GM12801 (cell line): ENCODE measurements at regions not wholly inside any gene's neighbourhood (a gene's known extent, or its start where the extent isn't known, plus 50 kb on each side); places are given as distances from the start of the nearest gene placed in this dataset.

Experiments
- CTCF ChIP-seq: IDR thresholded peaks from one replicate; pipeline ENCODE4 v1.5.1; 2011; ENCODE audit warnings: control low read depth; ENCODE audit not compliant: insufficient read length; ENCODE audit errors: extremely low read depth

DNA sequence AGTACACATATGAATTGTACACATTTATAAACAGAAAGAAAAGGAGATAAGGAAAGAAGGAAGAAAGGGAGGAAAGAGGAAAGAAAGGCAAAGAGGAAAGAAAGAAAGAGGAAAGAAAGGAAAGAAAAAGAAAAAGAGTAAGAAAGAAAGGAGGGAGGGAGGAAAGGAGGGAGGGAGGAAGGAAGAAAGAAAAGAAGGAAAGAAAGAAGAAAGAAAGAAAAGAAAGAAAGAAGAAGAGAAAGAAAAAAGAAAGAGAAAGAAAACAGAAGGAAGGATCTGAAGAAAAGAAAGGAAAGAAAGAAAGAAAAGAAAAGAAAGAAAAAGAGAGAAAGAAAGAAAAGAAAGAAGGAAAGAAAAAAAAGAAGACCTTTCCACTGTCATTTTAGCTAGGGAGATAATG lies 571.4 kb upstream of the SALL1 start:
- TF ChIP-seq CTCF, result no peak

DNA sequence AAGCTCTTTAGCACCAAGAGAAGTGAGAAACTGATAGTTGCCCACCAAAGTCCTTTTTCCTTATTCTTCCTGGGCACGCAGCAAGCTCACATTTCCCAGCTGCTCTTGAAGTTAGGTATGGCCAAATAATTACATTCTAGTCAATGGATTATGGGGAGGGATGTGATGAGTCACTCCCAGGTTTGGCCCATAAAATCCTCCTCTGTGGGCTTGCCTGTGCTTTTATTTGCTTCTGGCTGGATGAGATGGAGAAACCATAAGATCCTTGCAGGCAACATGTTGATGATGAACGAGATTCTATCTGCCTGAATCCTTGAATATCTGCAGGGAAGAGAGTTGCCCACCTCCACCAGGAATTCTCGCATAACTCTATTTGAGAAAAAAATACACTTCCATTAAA lies 568.3 kb upstream of the SALL1 start:
- no peak for TF ChIP-seq CTCF

- no peak for TF ChIP-seq CTCF
Measured at GRCh38 chr16:51716195-51716594, 565.1 kb upstream of the SALL1 start.

- TF ChIP-seq CTCF, result no peak
Measured at GRCh38 chr16:51713502-51713901, 562.4 kb upstream of the SALL1 start.

DNA sequence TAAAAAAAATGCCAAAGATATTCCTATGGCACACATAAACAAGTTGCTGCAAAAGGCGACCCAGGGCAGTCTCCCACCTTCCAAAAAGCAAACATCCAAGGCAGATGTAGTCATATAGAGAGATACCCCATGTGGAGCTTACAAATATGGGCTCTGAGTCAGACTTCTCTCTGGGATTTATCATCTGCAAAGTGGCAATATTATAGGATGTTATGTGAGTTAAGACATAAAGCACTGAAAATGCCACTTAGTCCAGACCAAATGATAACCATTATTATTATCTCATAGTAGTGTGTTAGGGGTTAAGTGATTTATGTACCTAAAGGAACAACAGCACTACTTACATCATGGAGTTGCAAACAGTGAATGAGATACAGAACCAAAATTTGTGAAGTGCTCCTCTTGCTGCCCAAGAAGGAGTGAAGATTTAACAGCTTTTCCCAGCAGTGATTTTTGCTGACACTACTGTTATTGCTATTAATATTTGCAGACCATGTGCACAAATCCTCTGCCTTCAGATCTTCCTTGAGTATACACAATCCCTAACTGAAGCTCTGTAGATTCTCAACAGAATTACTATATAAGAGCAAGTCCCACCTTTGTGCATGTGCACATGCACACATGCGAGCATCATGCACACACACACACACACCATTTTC lies 560.0 kb upstream of the SALL1 start:
- TF ChIP-seq CTCF, result no peak

DNA sequence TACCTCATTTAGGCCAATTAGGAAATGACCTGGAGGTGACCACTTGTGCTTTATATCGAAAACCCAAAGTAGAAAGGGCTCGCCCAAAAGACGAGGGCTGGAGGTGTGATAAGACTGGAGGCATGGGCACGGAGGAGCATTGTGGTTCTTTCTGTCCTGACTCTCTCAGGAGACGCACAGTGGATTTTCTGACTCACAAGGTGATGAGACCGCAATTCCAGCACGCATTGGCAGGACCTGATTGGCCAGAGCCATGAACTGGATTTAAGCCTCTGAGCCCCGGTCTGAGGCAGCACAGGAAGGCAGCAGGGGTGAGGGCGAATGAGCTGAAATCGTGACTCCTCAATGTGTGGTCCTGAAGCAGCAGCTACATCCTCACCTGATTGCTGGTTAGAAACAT lies 559.1 kb upstream of the SALL1 start:
- TF ChIP-seq CTCF, result no peak

DNA sequence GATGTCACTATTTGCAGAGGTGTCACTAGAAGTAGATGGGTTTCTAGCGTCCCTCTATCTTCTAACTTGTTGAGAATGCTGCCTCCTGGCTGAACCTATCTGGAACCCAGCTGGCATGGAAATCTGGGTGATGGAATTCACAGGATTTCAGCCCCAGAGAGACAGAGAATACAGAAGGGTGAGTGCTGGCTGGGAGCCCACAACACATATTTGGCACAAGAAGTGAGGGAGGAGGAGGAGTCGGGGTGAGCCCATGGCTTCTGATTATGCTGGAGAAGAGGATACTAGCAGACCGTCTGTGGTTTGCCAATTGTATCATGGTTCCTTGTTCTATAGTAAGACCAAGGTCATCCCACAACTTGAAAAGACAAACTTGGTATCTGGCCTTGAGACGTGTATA lies 557.8 kb upstream of the SALL1 start:
- no peak for TF ChIP-seq CTCF
